HCT116 (cell line): ENCODE measurements at regions not wholly inside any gene's neighbourhood (a gene's known extent, or its start where the extent isn't known, plus 50 kb on each side); places are given as distances from the start of the nearest gene placed in this dataset.

Source experiments
- ATAC-seq: fragments of 200-7000 bp; cut with Tn5 transposase; 2 replicates; pipeline ENCODE4 v1.9.1; 2020; ENCODE audit warnings: mild to moderate bottlenecking, moderate library complexity
- BruUV-seq: library from RNA; stranded (reverse); fragments of 400-500 nt; replicated peaks from 2 replicates; lab custom pipeline; 2021; lab: Mats Ljungman, UMichigan
- CTCF ChIA-PET: fragments of 300-600 bp; sonication (Branson Sonifier 250); formaldehyde crosslinking; loops from one replicate; lab custom pipeline; 2021; ENCODE audit warnings: antibody characterized with exemption; lab: Charles Lee
- POLR2A ChIA-PET: fragments of 300-600, 350-600 bp; sonication (Branson Sonifier 250); formaldehyde crosslinking; loops from one replicate; lab custom pipeline; 2021; ENCODE audit warnings: antibody characterized with exemption; lab: Charles Lee
- RAD21 ChIA-PET, 2 experiments: fragments of 300-600 bp; sonication (Branson Sonifier 250); formaldehyde crosslinking; loops; one replicate each; lab custom pipeline; 2023; ENCODE audit warnings: low total read pairs in 2 of 2; ENCODE audit not compliant: uncharacterized antibody in 2 of 2, unreplicated experiment in 2 of 2, low non-redundant PET in 1 of 2; lab: Charles Lee
- DNase-seq: peaks from one replicate; pipeline ENCODE4 v3.0.0-alpha.2; 2010; ENCODE audit warnings: low read depth, low spot score
- H2AFZ ChIP-seq: fragments of 200-600 bp; shearing (Covaris generic), sonication (generic); 2 replicates; pipeline ENCODE4 v1.6.1; 2017; ENCODE audit warnings: low read depth, mixed run types, mixed read lengths, antibody characterized with exemption, low read length; ENCODE audit not compliant: poor library complexity, severe bottlenecking
- H3K27ac ChIP-seq: 2 replicates; pipeline ENCODE4 v1.5.1; 2012; ENCODE audit warnings: low read depth, low read length
- H3K27me3 ChIP-seq: fragments of 200-600 bp; sonication (generic); 2 replicates; pipeline ENCODE4 v1.6.1; 2016; ENCODE audit warnings: mixed run types, low read length, mixed read lengths; ENCODE audit not compliant: insufficient read depth
- H3K36me3 ChIP-seq, 2 experiments: fragments of 200-500 bp in 1 of 2; fragments of 200-600 bp in 1 of 2; sonication (Bioruptor generic) in 1 of 2; sonication (generic) in 1 of 2; 2 replicates each; pipeline versions ENCODE4 v1.5.1 to v1.6.1; 2014 to 2016; ENCODE audit warnings: low read length in 2 of 2, inconsistent platforms in 1 of 2, mixed read lengths in 1 of 2, mixed run types in 1 of 2; ENCODE audit not compliant: insufficient read depth in 2 of 2, control insufficient read depth in 1 of 2
- H3K4me1 ChIP-seq, 2 experiments: fragments of 200-600 bp in 1 of 2; sonication (generic) in 1 of 2; 2 replicates each; pipeline versions ENCODE4 v1.5.1 to v1.6.1; 2012 to 2017; ENCODE audit warnings: low read length in 2 of 2, inconsistent platforms in 1 of 2, mild to moderate bottlenecking in 1 of 2, mixed read lengths in 1 of 2, mixed run types in 1 of 2, moderate library complexity in 1 of 2; ENCODE audit not compliant: insufficient read depth in 2 of 2, control insufficient read depth in 1 of 2
- H3K4me2 ChIP-seq: fragments of 200-600 bp; sonication (generic); 2 replicates; pipeline ENCODE4 v1.6.1; 2017; ENCODE audit warnings: mixed run types, low read length, mixed read lengths
- H3K4me3 ChIP-seq, 2 experiments: fragments of 200-600 bp in 1 of 2; sonication (generic) in 1 of 2; replicated peaks in 1 of 2; 2 replicates each; pipeline ENCODE4 v1.5.1; 2011 to 2016; ENCODE audit warnings: low read length in 2 of 2, control low read depth in 1 of 2, low read depth in 1 of 2, mild to moderate bottlenecking in 1 of 2, mixed read lengths in 1 of 2, mixed run types in 1 of 2
- H3K79me2 ChIP-seq: fragments of 200-600 bp; sonication (generic); 2 replicates; pipeline ENCODE4 v1.6.1; 2017; ENCODE audit warnings: mild to moderate bottlenecking, mixed run types, low read length, moderate library complexity, mixed read lengths; ENCODE audit not compliant: insufficient read depth
- H3K9ac ChIP-seq: fragments of 200-600 bp; sonication (generic); 2 replicates; pipeline ENCODE4 v1.6.1; 2016; ENCODE audit warnings: low read length, mixed read lengths
- H3K9me2 ChIP-seq: fragments of 200-600 bp; sonication (generic), shearing (Covaris generic); 2 replicates; pipeline ENCODE4 v1.6.1; 2017; ENCODE audit warnings: mixed run types, mild to moderate bottlenecking, moderate library complexity; ENCODE audit not compliant: insufficient read depth
- H3K9me3 ChIP-seq, 2 experiments: fragments of 200-500 bp in 1 of 2; fragments of 200-600 bp in 1 of 2; sonication (Bioruptor generic) in 1 of 2; sonication (generic) in 1 of 2; 2 replicates each; pipeline ENCODE4 v1.6.1; 2014 to 2017; ENCODE audit warnings: low read length in 2 of 2, mixed read lengths in 2 of 2, inconsistent platforms in 1 of 2, low read depth in 1 of 2, mild to moderate bottlenecking in 1 of 2, mixed run types in 1 of 2, moderate library complexity in 1 of 2; ENCODE audit not compliant: control insufficient read depth in 1 of 2, insufficient read depth in 1 of 2
- H4K20me1 ChIP-seq: fragments of 200-600 bp; sonication (generic), shearing (Covaris generic); 2 replicates; pipeline ENCODE4 v1.6.1; 2017; ENCODE audit warnings: mixed run types, mild to moderate bottlenecking, moderate library complexity; ENCODE audit not compliant: insufficient read depth
- CBX3 ChIP-seq: IDR thresholded peaks from 2 replicates; pipeline ENCODE4 v1.6.1; 2012; ENCODE audit warnings: low read depth
- EGR1 ChIP-seq: IDR thresholded peaks from 2 replicates; pipeline ENCODE4 v1.6.1; 2012; ENCODE audit warnings: low read depth
- ELF1 ChIP-seq: IDR thresholded peaks from 2 replicates; pipeline ENCODE4 v1.6.1; 2012; ENCODE audit warnings: low read depth, borderline replicate concordance
- EZH2 ChIP-seq: fragments of 200-600 bp; sonication (generic); IDR thresholded peaks from 2 replicates; pipeline ENCODE4 v1.6.1; 2017; ENCODE audit warnings: antibody characterized with exemption, mixed run types
- EZH2phosphoT487 ChIP-seq: fragments of 200-600 bp; IDR thresholded peaks from 2 replicates; pipeline ENCODE4 v1.6.1; 2018; ENCODE audit warnings: antibody characterized with exemption, borderline replicate concordance
- FOSL1 ChIP-seq: IDR thresholded peaks from 2 replicates; pipeline ENCODE4 v1.6.1; 2012; ENCODE audit warnings: low read depth
- JUND ChIP-seq: IDR thresholded peaks from 2 replicates; pipeline ENCODE4 v1.6.1; 2012
- POLR2A ChIP-seq: IDR thresholded peaks from 2 replicates; pipeline ENCODE4 v1.7.0; 2011; ENCODE audit warnings: borderline replicate concordance; ENCODE audit not compliant: insufficient read depth, insufficient read length; ENCODE audit errors: extremely low read depth
- REST ChIP-seq: IDR thresholded peaks from 2 replicates; pipeline ENCODE4 v1.6.1; 2012; ENCODE audit warnings: low read depth
- SRF ChIP-seq: IDR thresholded peaks from 2 replicates; pipeline ENCODE4 v1.6.1; 2012; ENCODE audit warnings: low read depth
- TCF7L2 ChIP-seq: IDR thresholded peaks from 2 replicates; pipeline ENCODE4 v1.7.0; 2011; ENCODE audit warnings: borderline replicate concordance, inconsistent platforms; ENCODE audit not compliant: insufficient read depth, insufficient read length; ENCODE audit errors: extremely low read depth
- intact Hi-C: fragments of 100-400 bp; cut with micrococcal nuclease; formaldehyde crosslinking; loops from 2 replicates; pipeline ENCODE4 v1.10.0; 2022
- TF ChIP-seq, protein P1 (sequence below): IDR thresholded peaks from 2 replicates; pipeline ENCODE4 v1.6.1; 2012
- TF ChIP-seq, protein P2 (sequence below): IDR thresholded peaks from 2 replicates; pipeline ENCODE4 v1.6.1; 2011; ENCODE audit warnings: mild to moderate bottlenecking, low read length, moderate library complexity; ENCODE audit not compliant: insufficient replicate concordance; ENCODE audit errors: extremely low read depth

DNA sequence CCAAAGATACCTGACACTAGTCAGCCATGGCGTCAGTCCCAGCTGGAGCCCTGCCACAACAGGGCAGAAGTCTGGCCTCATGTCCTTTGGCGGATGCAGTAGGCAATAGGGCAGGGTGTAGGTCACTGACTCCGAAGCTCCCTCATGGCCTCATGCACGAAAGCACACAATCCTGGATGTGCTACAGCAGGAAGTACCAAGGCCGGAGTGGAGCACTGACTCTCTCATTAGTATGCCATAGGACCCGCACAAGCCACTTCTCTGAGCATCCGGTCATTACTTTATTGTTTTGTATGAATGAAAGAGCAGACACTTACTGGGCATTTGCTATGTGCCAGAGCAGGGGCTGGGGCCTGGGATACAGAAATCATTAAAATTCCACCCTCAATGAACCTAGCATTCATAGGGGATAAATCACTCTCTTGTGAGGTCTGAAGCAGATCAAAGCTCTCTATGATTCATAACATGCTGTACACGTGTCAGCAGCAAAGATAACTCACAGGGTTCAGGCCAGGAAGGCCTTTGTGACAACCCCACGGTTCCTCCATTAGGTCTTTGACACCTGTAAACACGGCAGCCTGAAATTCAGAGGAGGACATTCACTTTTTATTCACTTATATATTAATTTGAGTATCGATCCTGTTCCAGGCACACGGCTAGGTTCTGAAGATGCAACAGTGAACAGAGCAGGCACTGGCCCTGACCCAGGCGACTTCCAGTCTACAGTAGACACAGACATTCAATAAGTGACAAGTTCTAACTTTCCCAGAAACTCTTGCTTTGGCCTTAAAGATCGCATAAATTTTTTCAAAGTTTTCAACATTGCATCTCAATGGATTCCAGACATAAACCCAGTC is 357.9 kb upstream of the USP24 start:
- Histone ChIP-seq H3K9me2 (no peaks in the 10 kb centered on the region), H4K20me1 (no peaks in the 10 kb centered on the region), H3K4me3 (no peak overlapping the region), H3K4me2 (peak overlapping the region; percentile 26), H3K9ac (no peak overlapping the region), H3K9me3 (no peaks in the 10 kb centered on the region), H3K27ac (no peak overlapping the region), H3K27me3 (no peaks in the 10 kb centered on the region), H3K79me2 (no peaks in the 10 kb centered on the region)
- ChIA-PET POLR2A (no interaction called here), CTCF (no interaction called here)
- peak; percentile 83 for ATAC-seq
- intact Hi-C loops: no loop called here
- TF ChIP-seq POLR2A (no peak), FOSL1 (peak; percentile 50), TCF7L2 (peak; percentile 95), JUND (0 out of 2 replicates have a peak, but pooled peaks have one; percentile 35)
- TF ChIP-seq, protein P1, sequence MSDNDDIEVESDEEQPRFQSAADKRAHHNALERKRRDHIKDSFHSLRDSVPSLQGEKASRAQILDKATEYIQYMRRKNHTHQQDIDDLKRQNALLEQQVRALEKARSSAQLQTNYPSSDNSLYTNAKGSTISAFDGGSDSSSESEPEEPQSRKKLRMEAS: peak; percentile 54; the same call in 1 of the 2 replicates
- TF ChIP-seq, all 23 proteins: peak for 4
- H3K4me1 ChIP-seq: peaks cover 4 to 18% of the 10 kb centered on the region in 2 experiments; a peak in 3 of 4 replicates
- RAD21 ChIA-PET: no interaction called here
- no peak overlapping the region for H2AFZ ChIP-seq
- no peaks in the 10 kb centered on the region for H3K36me3 ChIP-seq
- peak; percentile 16 for DNase-seq
- no TSS peak for BruUV-seq

- H3K27ac ChIP-seq: no peak overlapping the region
- CTCF ChIA-PET: no interaction called here
- no peaks in the 10 kb centered on the region for H3K79me2 ChIP-seq
- no peaks in the 10 kb centered on the region for H3K9me3 ChIP-seq
- no peak overlapping the region for H2AFZ ChIP-seq
- no peak overlapping the region for H3K4me2 ChIP-seq
- DNase-seq: no peak
- intact Hi-C loops: no loop called here
- no peaks in the 10 kb centered on the region for H3K27me3 ChIP-seq
- RAD21 ChIA-PET: no interaction called here
- no peaks in the 10 kb centered on the region for H3K36me3 ChIP-seq
- H3K4me3 ChIP-seq: no peak overlapping the region
- BruUV-seq: no TSS peak
- no peak overlapping the region for H3K9ac ChIP-seq
- ATAC-seq: no peak
- peaks cover 4 to 18% of the 10 kb centered on the region in 2 experiments; a peak in 3 of 4 replicates for H3K4me1 ChIP-seq
- H4K20me1 ChIP-seq: no peaks in the 10 kb centered on the region
- POLR2A ChIA-PET: no interaction called here
- H3K9me2 ChIP-seq: no peaks in the 10 kb centered on the region
- TF ChIP-seq, protein P1: no peak
- TF ChIP-seq POLR2A (no peak), ELF1 (no peak), TCF7L2 (no peak), EZH2 (no peak), EGR1 (no peak), EZH2phosphoT487 (no peak), FOSL1 (no peak), REST (no peak), SRF (no peak), CBX3 (no peak)
- TF ChIP-seq, protein P2, sequence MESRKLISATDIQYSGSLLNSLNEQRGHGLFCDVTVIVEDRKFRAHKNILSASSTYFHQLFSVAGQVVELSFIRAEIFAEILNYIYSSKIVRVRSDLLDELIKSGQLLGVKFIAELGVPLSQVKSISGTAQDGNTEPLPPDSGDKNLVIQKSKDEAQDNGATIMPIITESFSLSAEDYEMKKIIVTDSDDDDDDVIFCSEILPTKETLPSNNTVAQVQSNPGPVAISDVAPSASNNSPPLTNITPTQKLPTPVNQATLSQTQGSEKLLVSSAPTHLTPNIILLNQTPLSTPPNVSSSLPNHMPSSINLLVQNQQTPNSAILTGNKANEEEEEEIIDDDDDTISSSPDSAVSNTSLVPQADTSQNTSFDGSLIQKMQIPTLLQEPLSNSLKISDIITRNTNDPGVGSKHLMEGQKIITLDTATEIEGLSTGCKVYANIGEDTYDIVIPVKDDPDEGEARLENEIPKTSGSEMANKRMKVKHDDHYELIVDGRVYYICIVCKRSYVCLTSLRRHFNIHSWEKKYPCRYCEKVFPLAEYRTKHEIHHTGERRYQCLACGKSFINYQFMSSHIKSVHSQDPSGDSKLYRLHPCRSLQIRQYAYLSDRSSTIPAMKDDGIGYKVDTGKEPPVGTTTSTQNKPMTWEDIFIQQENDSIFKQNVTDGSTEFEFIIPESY: no peak
Measured at GRCh38 chr1:55571767-55572166, 356.6 kb upstream of the USP24 start.
